Inferior parietal cortex (tissue), 1 donor: ENCODE measurements at regions not wholly inside any gene's neighbourhood (a gene's known extent, or its start where the extent isn't known, plus 50 kb on each side); places are given as distances from the start of the nearest gene placed in this dataset.
"Not testable (repeated sequence)": the region's sequence is repeated elsewhere in the genome, so short reads cannot be mapped to it uniquely, and the experiment has no call there.

ENCODE experiments used
- DNase-seq: peaks from one replicate; pipeline ENCODE4 v3.0.0-alpha.2; 2016; ENCODE audit errors: extremely low spot score

DNA sequence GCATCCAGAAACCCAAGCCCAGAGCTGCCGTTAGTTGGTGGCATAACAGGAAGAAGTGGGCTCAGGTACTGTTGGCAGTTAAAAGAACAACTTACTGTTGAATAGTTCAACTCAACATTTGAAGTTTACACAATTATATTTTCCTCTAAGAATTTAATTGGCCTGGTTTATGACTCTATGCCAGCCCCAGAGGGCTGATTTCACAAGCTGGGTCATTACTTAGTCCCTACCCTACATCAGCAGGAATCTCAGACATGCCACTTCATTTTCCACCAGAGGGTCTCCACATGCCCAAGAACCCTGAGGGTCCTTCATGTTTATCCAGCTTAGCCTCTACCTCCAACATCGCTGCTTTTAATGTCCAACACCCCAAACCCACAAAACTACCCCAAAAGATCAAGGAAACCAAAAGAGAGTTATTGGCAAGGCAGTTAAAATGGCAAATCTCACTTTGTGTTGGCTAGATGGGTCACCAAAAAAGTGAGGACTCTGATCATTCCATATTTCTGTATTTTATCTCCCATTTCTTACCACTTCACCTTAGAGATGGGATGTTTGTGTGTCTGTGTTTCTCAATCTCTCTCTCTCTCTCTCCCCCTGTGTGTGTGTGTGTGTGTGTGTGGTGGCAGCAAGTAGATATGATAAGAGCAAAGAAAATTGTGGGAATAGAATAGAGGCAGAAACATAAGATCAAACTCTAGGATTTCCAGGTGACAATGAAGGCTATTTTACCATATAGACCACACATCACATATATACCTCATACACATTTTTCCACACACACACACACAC is 112.5 kb upstream of the TBX18 start:
- no peak for DNase-seq

DNA sequence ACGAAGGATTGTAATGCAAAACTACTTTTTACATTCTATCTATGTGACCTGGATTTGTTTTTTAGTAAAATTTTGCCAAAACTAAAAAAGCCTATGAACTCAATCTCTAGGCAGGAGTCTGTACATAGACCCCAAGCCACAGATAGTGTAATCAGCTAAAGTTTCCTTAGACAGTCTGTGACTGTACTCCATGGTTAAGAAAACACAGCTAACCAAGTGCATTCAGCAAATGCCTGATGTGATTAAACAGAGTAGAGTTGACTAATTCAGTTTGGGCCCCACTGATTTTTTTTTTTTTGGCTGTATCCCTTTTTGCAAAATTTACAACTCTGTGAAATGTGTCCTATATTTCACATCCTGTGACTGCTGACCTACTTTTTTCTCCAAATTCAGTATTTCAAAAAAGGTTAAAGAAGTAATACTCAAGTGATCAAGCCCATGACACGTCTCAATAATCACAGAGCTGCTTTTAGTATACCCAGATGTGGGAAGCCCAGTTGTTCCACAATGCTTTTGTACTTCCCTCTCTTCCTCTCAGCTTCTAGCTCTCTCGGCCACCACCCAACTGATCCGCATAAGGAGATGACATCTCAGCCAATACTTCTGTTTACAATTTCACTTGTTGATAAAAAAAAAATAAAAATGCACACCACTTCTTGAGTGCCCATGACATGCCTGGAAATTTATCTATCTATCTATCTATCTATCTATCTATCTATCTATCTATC is 108.8 kb upstream of the TBX18 start:
- DNase-seq = no peak

DNA sequence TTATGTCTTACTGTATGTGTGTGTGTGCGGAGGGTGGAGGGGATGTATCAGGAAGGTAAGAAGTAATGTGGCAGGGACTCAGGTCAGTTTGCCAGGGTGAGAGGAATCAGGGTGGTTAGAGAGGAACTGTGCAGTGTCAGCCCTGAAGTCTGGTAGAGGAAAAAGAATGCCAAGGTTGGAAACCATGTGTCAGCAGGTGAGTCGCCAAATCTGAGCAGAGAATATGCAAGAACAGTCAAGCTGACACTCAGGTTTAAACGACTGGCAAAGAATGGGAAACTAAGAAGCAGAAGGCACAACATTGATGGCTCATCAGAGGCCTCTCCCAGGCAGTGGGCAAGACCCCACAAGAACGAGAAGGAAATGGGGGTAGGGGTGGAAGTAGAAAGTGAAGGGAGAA is 107.5 kb upstream of the TBX18 start:
- no peak for DNase-seq

DNA sequence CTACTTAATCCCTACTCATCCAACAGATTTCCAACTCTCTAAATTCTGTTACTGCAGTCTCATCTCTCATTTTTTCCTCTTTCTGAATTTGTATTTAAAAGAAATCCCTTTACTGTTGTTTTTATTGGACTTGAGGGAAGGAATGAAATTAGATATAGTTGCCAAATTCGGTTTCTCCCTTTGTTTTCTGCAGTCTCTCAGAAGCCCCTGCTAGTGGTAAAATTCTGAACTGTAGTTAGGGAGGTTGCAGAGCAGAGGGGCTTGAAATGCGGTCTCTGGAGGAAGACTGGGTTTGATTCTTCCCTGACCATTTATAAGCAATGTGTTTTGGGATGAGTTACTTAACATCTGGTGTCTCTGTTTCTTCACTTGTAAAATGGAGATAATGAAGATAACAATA is 106.3 kb upstream of the TBX18 start:
- no peak for DNase-seq

DNA sequence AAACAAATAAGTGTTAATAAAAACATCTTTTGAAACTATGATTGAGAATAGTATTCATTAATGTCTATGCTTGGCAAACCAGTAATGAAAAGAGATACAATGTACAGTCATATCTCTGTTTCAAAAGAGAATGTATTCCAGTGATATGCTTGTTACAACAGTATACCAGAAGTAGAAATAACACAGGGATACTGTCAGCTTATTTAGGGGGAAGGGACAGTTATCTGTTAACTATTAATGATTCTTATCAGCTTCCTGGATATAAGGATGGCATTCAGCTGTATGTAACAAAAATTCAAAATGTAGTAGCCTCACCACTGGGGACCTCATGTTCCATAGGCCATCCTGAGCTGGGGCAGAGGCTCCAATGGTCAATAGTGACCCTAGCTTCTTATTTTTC is 103.8 kb upstream of the TBX18 start:
- DNase-seq = no peak

DNA sequence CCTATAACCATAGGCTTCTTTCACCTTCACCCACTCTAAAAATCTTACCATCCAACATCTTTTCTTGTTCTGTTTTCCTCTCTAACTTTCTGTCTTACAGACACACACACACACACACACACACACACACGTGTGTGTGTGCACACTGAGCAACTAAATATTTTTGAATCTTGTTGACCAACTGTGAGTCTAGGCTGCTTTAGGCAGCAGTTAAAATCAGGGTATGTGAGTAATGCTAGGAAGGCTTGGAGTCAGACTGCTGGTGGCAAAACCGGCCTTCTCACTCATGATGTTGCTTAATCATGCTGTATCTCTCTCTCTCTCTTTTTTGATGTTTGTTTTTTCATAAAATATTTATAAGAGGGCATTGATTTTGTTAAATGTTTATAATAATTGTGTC is 103.1 kb upstream of the TBX18 start:
- no peak for DNase-seq

DNA sequence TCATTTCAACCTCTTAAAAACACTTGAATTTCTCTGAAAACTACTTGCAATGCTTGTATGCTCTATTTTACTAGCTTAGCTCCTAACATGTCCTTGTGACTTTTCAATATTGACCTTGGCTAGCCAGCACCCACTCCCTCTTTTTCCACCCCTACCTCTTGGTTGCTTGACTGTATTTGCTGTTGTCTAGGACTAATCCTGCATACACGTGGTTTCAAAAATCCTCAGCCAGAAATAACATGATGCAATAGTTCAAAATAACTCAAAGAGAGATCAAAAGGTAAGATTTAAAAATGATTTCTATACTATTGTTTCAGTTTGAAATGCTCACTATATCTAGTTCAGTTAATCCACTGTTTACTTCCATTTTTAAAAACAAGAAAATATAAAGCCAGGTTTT is 102.3 kb upstream of the TBX18 start:
- no peak for DNase-seq

DNA sequence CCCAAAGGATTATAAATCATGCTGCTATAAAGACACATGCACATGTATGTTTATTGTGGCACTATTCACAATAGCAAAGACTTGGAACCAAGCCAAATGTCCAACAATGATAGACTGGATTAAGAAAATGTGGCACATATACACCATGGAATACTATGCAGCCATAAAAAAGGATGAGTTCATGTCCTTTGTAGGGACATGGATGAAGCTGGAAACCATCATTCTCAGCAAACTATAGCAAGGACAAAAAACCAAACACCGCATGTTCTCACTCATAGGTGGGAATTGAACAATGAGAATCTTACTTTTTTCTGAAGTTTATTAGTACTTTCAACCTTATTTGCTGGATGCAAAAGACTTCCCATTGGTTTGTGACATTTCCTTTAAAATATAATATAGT is 101.0 kb upstream of the TBX18 start:
- DNase-seq = not testable (repeated sequence)

DNA sequence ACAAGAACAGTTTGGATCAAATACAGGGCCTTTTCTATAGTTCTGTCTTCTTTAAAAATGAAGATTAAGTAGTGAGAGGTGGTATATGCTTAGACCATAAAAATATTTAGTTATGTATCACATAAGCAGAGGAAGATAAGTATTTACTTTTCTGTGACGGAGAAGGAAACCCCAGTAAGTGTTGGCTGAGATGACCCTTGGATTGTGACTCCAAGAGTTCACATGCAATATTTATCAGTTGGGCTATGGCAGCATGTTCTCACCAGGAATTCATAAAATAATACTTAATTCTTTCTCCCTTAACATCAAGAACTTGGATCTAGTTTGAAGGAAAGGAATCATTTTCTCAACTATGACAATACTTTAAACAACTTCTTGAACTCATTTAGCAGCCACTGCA is 98.4 kb upstream of the TBX18 start:
- DNase-seq = no peak

DNA sequence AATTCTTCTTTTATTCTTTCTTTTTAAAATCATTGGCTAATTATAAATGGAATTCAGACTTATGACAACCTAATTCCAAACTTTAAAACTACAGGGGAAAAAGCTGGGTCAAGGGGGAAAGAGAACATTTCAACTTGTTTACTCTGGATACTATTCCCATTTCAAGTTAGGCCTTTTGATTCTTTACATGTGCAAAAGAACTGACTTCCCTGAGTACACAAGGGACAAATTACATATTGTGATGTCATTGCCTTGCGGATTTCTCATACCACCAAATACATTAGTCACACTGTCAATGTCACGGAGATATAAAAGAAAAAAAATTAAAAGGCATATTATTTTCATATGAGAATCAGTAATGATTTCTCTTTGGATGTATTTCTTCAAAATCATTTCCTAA is 96.5 kb upstream of the TBX18 start:
- no peak for DNase-seq

DNA sequence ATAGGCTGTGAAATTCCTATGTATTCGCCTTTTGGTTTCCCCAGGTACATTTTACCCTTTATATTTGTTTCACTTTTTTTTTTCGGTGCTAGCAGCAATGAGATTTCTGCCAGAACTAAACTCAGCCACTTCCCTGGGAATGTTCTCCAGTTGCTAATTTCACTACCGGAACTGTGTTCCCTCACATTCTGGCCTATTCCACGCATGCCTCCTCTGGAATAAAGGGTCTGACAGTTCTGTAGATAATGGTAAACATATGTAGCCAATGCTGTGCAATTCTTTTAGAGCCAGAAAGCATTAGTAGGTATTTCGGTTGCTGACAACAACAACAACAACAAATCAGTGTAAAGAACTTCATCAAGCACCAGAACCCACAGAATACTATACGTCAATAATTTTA is 96.1 kb upstream of the TBX18 start:
- no peak for DNase-seq

DNA sequence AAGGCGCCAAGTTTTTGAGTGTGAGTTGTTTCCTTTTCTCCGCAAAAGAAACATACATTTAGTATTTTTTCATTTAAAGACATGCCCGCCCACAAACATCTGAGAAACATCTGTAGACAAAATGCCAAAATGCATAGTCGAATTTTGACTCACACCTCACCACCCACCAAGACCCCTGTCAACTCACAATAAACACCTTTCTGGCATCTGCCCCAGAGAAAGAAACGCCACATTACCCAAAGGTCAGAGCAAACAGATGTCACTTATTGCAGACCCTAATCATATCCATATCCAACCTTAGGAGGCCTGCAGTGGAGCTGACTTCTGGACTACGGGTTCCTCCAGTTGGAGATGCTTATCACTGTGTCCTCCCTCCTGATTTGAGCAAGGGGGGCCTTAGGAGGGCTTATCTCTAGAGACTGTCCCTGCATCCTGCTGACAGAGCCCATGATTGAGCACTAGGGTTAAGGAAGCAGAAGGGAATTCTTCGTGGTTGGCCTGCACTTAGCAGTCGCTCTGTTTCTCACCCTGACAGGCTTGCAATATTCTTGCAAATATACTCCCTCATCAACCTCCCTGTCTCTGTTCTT is 90.5 kb upstream of the TBX18 start:
- DNase-seq = no peak

DNA sequence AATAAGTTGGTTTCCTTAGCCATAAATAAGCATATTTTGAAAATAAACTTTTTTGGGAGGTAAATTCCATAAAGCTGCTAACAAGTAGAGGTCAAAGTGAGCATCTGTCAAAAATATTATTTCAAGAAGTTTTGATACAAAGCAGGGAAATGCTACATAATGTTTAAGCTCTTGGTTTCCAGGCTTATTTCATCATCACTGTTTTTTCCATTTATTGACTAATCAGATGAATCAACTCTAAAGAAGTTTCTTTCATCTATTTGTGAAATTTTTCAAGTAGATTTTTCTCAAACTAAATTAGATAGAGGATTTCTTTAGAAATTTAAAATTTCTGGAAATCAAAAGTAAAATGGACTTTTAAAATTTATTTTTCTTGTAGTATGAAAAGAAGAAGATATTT is 89.5 kb upstream of the TBX18 start:
- DNase-seq = no peak

DNA sequence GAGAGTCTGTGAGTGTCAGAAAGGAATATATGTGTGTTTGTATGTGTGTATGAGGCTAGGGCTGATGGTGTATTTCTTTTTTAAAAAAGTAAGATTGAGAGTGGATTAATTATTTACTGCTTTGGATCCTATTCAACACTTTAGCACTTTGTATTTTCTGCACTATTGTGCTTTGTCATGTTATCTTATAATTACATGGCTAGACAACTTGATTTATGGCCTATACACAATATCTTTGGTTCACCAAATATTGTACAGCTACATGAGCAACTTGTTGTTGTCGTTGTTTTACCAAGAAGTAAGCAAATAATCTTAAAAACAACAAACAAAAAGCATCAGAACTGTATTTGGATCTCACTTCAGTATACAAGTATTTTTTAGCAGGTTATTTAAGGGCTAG is 84.6 kb upstream of the TBX18 start:
- no peak for DNase-seq

DNA sequence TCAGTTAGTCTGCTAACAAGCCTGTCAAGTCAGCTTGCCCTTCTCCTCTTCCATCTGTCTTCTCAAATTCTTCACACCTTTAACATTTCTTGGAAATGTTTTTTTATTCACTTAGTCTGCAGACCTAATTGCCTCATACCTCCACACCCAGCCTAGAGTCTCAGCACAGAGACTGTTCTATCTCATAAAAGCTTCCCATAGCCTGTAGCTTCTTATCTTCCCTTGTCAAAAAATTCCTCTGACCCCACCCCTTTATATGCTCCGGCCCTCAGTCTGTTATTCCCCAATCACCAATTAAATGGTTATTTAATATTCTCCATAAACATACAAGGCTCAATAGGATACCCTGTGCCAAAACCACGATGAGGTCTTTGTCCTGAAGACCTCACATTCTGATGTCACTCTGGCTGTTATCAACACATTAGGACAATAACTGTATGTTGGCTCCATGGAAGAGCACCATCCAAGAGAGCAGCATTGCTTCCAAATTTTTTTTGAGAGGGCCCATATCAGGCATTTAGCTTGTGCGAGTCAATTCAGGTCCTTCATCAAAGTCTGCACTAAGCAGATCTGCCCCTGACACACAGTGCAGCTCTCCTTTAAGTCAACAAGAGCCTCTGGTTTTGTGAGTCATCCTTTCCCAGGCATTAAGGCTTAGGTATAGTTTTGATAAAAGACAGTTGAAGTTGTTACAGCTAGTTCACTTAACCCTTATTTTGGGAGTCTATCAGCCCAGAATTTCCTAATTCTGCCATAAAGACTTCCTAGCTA is 83.2 kb upstream of the TBX18 start:
- DNase-seq = no peak

DNA sequence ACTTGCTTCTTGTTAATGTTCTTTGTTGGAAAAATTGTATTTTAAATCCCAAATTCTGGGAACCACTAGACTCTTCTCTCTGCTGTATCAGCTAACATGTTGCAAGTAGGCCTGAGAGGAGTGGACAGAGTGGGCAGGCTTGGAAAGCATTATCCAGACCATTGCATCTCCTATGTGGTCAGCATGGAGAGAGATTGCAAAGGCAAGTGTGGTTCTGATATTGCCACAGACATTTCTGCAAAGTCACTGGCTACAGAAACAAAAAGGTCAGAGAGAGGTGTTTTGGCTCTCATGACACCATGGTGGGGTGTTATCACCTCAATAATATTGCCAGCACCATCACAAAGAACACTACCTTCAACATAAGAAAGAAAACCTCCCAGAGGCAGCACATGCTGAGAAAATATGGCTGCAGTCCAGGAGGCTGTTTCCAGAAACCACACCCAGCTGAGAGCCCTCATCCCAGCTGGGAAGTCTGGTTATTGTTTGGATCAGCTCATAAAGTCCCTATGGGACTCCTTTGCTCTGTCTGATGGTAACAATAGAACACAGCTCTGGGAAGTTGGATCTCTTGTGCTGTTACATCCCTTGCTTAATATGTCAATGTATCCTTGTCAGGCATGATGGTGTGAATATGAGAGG is 78.2 kb upstream of the TBX18 start:
- DNase-seq = no peak

DNA sequence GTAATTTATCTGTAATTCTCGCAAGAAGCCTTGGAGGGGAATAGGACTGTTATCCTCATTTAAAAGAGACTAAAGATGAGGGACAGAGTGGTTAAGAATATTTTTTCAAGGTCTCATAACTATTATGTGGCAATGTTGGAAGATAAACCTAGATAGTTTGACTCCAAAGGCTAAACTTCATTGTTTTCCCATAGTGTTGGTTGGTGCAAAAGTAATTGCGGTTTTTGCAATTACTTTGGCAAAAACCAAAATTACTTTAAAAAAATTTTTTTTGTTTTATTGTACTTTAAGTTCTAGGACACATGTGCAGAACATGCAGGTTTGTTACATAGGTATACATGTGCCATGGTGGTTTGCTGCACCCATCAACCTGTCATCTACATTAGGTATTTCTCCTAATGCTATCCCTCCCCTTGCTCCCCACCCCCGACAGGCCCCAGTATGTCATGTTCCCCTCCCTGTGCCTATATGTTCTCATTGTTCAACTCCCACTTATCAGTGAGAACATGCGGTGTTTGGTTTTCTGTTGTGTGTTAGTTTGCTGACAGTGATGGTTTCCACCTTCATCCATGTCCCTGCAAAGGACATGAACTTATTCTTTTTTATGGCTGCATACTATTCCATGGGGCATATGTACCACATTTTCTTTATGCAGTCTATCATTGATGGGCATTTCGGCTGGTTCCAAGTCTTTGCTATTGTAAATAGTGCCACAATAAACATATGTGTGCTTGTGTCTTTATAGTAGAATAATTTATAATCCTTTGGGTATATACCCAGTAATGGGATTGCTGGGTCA is 72.9 kb upstream of the TBX18 start:
- DNase-seq = not testable (repeated sequence)

DNA sequence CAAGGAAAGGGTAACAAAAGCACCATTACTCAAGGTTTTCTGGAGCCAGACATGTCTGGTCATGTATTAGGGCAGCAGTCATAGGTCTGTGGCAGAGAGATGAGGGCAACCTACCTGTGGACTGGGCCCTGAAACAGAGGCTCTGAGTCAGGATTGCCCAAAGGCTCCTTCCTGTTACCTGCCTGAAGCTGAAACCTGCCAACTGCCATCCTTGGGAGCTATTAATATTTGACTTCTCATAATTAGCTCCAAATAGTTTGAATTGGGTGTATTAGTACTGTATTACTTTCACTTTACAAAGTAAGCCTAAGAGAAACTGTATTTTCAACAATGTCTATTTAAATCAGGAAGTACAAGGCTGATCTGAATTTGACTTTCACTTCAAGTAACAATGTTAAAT is 72.0 kb upstream of the TBX18 start:
- DNase-seq = no peak

DNA sequence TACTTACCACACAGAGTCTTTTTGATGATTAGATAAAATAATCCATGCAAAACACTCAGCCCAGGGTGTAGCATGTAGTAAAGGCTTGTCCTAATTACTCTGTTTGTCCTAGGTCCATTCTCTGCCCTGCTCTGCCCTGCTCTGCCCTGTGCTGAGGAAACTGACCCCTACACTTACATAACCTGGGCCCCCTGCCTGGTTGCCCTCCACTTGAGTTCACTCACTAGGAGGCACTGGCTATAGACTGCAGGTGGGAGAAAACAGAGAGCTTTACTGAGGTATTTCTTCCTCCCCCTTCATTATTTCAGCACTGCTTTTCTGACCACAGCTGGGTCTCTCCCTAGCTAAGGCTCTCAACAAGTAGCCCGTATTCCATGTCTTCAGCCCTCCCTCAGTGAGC is 70.9 kb upstream of the TBX18 start:
- no peak for DNase-seq

DNA sequence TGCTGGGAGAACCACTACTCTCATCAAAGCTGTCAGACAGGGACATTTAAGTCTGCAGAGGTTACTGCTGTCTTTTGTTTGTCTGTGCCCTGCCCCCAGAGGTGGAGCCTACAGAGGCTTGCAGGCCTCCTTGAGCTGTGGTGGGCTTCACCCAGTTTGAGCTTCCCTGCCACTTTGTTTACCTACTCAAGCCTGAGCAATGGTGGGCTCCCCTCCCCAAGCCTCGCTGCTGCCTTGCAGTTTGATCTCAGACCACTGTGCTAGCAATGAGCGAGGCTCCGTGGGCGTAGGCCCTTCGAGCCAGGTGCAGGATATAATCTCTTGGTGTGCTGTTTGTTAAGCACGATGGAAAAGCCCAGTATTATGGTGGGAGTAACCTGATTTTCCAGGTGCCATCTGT is 67.5 kb upstream of the TBX18 start:
- DNase-seq = not testable (repeated sequence)

DNA sequence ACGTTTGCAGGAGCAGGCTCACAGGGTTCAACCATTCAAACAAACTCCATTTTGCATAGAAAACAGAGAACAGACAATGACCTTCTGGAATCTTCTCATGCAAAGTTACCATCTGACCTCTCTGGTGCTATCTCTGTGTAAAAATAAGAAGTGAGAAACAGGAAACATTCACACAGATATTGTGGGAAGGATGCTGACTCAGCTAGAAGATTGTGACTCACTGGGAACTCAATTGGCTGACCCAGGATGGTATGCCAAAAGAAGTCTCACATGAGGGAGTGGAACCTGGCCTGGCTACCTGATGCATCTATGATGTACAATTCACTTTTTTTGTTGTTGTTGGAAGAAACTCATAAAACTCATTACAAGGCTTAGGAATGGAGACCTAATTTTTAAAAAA is 61.1 kb upstream of the TBX18 start:
- no peak for DNase-seq
